HG03060 (cell line): ENCODE measurements at regions not wholly inside any gene's neighbourhood (a gene's known extent, or its start where the extent isn't known, plus 50 kb on each side); places are given as distances from the start of the nearest gene placed in this dataset.

Experiments used
- ATAC-seq: cut with Tn5 transposase; IDR thresholded peaks from one replicate; pipeline ENCODE4 v1.9.1; 2021; ENCODE audit warnings: low read depth, moderate number of reproducible peaks; ENCODE audit not compliant: unreplicated experiment

GRCh38 chr2:5839550-5839949 is 147.4 kb downstream of the SOX11 start:
- no peak for ATAC-seq

GRCh38 chr2:5841126-5841525 is 148.9 kb downstream of the SOX11 start:
- no peak for ATAC-seq

- ATAC-seq: no peak
These were observed 150.1 kb downstream of the SOX11 start for GRCh38 chr2:5842326-5842725.

GRCh38 chr2:5845798-5846330 is 153.7 kb downstream of the SOX11 start:
- ATAC-seq: no peak

GRCh38 chr2:5846881-5847280 is 154.7 kb downstream of the SOX11 start:
- no peak for ATAC-seq

- no peak for ATAC-seq
These were observed 157.4 kb downstream of the SOX11 start for GRCh38 chr2:5849562-5849961.

- ATAC-seq: no peak
These were observed 159.2 kb downstream of the SOX11 start for GRCh38 chr2:5851410-5851809.

- ATAC-seq: no peak
These were observed 162.6 kb downstream of the SOX11 start for GRCh38 chr2:5854797-5855196.

- no peak for ATAC-seq
These were observed 174.9 kb downstream of the SOX11 start for GRCh38 chr2:5867056-5867455.

- ATAC-seq: no peak
These were observed 176.7 kb downstream of the SOX11 start for GRCh38 chr2:5868931-5869330.

- no peak for ATAC-seq
These were observed 177.8 kb downstream of the SOX11 start for GRCh38 chr2:5869936-5870335.

GRCh38 chr2:5877360-5877759 is 185.2 kb downstream of the SOX11 start:
- no peak for ATAC-seq

GRCh38 chr2:5885451-5886173 is 193.4 kb downstream of the SOX11 start:
- no peak for ATAC-seq

- no peak for ATAC-seq
These were observed 194.3 kb downstream of the SOX11 start for GRCh38 chr2:5886462-5886861.

GRCh38 chr2:5888126-5888525 is 195.9 kb downstream of the SOX11 start:
- ATAC-seq: no peak

- ATAC-seq: no peak
These were observed 197.3 kb downstream of the SOX11 start for GRCh38 chr2:5889519-5889918.

- no peak for ATAC-seq
These were observed 202.2 kb downstream of the SOX11 start for GRCh38 chr2:5894355-5894754.

- ATAC-seq: no peak
These were observed 203.1 kb downstream of the SOX11 start for GRCh38 chr2:5895284-5895683.

GRCh38 chr2:5897249-5897648 is 205.1 kb downstream of the SOX11 start:
- no peak for ATAC-seq

GRCh38 chr2:5898667-5899066 is 206.5 kb downstream of the SOX11 start:
- no peak for ATAC-seq

- ATAC-seq: no peak
These were observed 213.5 kb downstream of the SOX11 start for GRCh38 chr2:5905661-5906060.

- no peak for ATAC-seq
These were observed 215.9 kb downstream of the SOX11 start for GRCh38 chr2:5908071-5908470.

- ATAC-seq: no peak
These were observed 219.5 kb downstream of the SOX11 start for GRCh38 chr2:5911718-5912117.
